Activated CD4-positive, alpha-beta memory T cell treated with anti-CD3 and anti-CD28 coated beads for 36 hours (primary cell): ENCODE measurements at regions not wholly inside any gene's neighbourhood (a gene's known extent, or its start where the extent isn't known, plus 50 kb on each side); places are given as distances from the start of the nearest gene placed in this dataset.
A peak's percentile ranks its signal among the peaks of the same experiment; 100 is the strongest.

Experiments used
- CTCF ChIA-PET: fragments of 350-600 bp; sonication (Branson Sonifier 250); formaldehyde crosslinking; loops from one replicate; lab custom pipeline; 2021; ENCODE audit warnings: antibody characterized with exemption, inconsistent platforms; lab: Charles Lee
- POLR2A ChIA-PET: fragments of 350-600 bp; sonication (Branson Sonifier 250); formaldehyde crosslinking; loops from one replicate; lab custom pipeline; 2021; ENCODE audit warnings: antibody characterized with exemption; lab: Charles Lee
- DNase-seq: peaks from one replicate; pipeline ENCODE4 v3.0.0-alpha.2; 2020
- H3K27ac Mint-ChIP-seq: one replicate; pipeline ENCODE4 v1.8.0; 2021; ENCODE audit warnings: mixed read lengths
- H3K27me3 Mint-ChIP-seq: one replicate; pipeline ENCODE4 v1.8.0; 2021; ENCODE audit warnings: mixed read lengths
- H3K36me3 Mint-ChIP-seq: one replicate; pipeline ENCODE4 v1.8.0; 2021; ENCODE audit warnings: mixed read lengths
- H3K4me1 Mint-ChIP-seq: one replicate; pipeline ENCODE4 v1.8.0; 2021; ENCODE audit warnings: low read depth, mixed read lengths
- H3K4me3 Mint-ChIP-seq: one replicate; pipeline ENCODE4 v1.8.0; 2021; ENCODE audit warnings: mild to moderate bottlenecking, mixed read lengths
- H3K9me3 Mint-ChIP-seq: one replicate; pipeline ENCODE4 v1.8.0; 2021; ENCODE audit warnings: mixed read lengths
- intact Hi-C: fragments of 100-400 bp; cut with micrococcal nuclease; formaldehyde crosslinking; loops from one replicate; pipeline ENCODE4 v1.15.1; 2023

GRCh38 chrX:149207518-149207917 is 297.6 kb downstream of the IDS start:
- no peak overlapping the region for H3K4me3 Mint-ChIP-seq
- CTCF ChIA-PET = no interaction called here
- POLR2A ChIA-PET = no interaction called here
- no peak overlapping the region for H3K27ac Mint-ChIP-seq
- H3K27me3 Mint-ChIP-seq = peaks cover 5% of the 10 kb centered on the region
- no peaks in the 10 kb centered on the region for H3K9me3 Mint-ChIP-seq
- no peaks in the 10 kb centered on the region for H3K4me1 Mint-ChIP-seq
- no peaks in the 10 kb centered on the region for H3K36me3 Mint-ChIP-seq
- no peak for DNase-seq
- intact Hi-C loops = no loop called here

GRCh38 chrX:149205937-149206336 is 299.2 kb downstream of the IDS start:
- H3K4me1 Mint-ChIP-seq = no peaks in the 10 kb centered on the region
- H3K27ac Mint-ChIP-seq = no peak overlapping the region
- POLR2A ChIA-PET = no interaction called here
- no peak overlapping the region for H3K4me3 Mint-ChIP-seq
- intact Hi-C loops = no loop called here
- no peak for DNase-seq
- H3K36me3 Mint-ChIP-seq = no peaks in the 10 kb centered on the region
- no peaks in the 10 kb centered on the region for H3K9me3 Mint-ChIP-seq
- CTCF ChIA-PET = no interaction called here
- H3K27me3 Mint-ChIP-seq = peaks cover 5% of the 10 kb centered on the region

GRCh38 chrX:149205081-149205480 is 300.0 kb downstream of the IDS start:
- DNase-seq = no peak
- ChIA-PET POLR2A (no interaction called here), CTCF (no interaction called here)
- no peak overlapping the region for H3K4me3 Mint-ChIP-seq
- intact Hi-C loops = no loop called here
- no peaks in the 10 kb centered on the region for H3K36me3 Mint-ChIP-seq
- H3K4me1 Mint-ChIP-seq = no peaks in the 10 kb centered on the region
- no peak overlapping the region for H3K27ac Mint-ChIP-seq
- no peaks in the 10 kb centered on the region for H3K9me3 Mint-ChIP-seq
- H3K27me3 Mint-ChIP-seq = peaks cover 5% of the 10 kb centered on the region

- POLR2A ChIA-PET = no interaction called here
- H3K4me1 Mint-ChIP-seq = no peaks in the 10 kb centered on the region
- H3K36me3 Mint-ChIP-seq = no peaks in the 10 kb centered on the region
- peaks cover 3% of the 10 kb centered on the region for H3K9me3 Mint-ChIP-seq
- intact Hi-C loops = no loop called here
- H3K27me3 Mint-ChIP-seq = peaks cover 3% of the 10 kb centered on the region
- no peak for DNase-seq
- no peak overlapping the region for H3K27ac Mint-ChIP-seq
- no peak overlapping the region for H3K4me3 Mint-ChIP-seq
- CTCF ChIA-PET = no interaction called here
These were observed 305.4 kb downstream of the IDS start for GRCh38 chrX:149199734-149200133.

GRCh38 chrX:149198980-149199732 is 305.9 kb downstream of the IDS start:
- no peaks in the 10 kb centered on the region for H3K4me1 Mint-ChIP-seq
- peaks cover 3% of the 10 kb centered on the region for H3K27me3 Mint-ChIP-seq
- intact Hi-C loops = no loop called here
- peaks cover 3% of the 10 kb centered on the region for H3K9me3 Mint-ChIP-seq
- H3K27ac Mint-ChIP-seq = no peak overlapping the region
- CTCF ChIA-PET = no interaction called here
- no peaks in the 10 kb centered on the region for H3K36me3 Mint-ChIP-seq
- peak; percentile 16 for DNase-seq
- no peak overlapping the region for H3K4me3 Mint-ChIP-seq
- POLR2A ChIA-PET = no interaction called here

- Mint-ChIP-seq H3K27me3 (no peaks in the 10 kb centered on the region), H3K36me3 (no peaks in the 10 kb centered on the region), H3K4me1 (no peaks in the 10 kb centered on the region), H3K27ac (no peak overlapping the region), H3K4me3 (no peak overlapping the region), H3K9me3 (no peaks in the 10 kb centered on the region)
- POLR2A ChIA-PET = no interaction called here
- CTCF ChIA-PET = no interaction called here
- intact Hi-C loops = no loop called here
- no peak for DNase-seq
These were observed 320.0 kb downstream of the IDS start for GRCh38 chrX:149185087-149185486.

GRCh38 chrX:149161435-149162088 is 343.5 kb downstream of the IDS start:
- H3K36me3 Mint-ChIP-seq = no peaks in the 10 kb centered on the region
- no peaks in the 10 kb centered on the region for H3K4me1 Mint-ChIP-seq
- POLR2A ChIA-PET = no interaction called here
- H3K27ac Mint-ChIP-seq = no peak overlapping the region
- no peak for DNase-seq
- H3K4me3 Mint-ChIP-seq = no peak overlapping the region
- peaks cover 7% of the 10 kb centered on the region for H3K27me3 Mint-ChIP-seq
- CTCF ChIA-PET = no interaction called here
- intact Hi-C loops = no loop called here
- H3K9me3 Mint-ChIP-seq = no peaks in the 10 kb centered on the region

- no peaks in the 10 kb centered on the region for H3K9me3 Mint-ChIP-seq
- H3K36me3 Mint-ChIP-seq = no peaks in the 10 kb centered on the region
- intact Hi-C loops = no loop called here
- no peaks in the 10 kb centered on the region for H3K4me1 Mint-ChIP-seq
- H3K27me3 Mint-ChIP-seq = peaks cover 7% of the 10 kb centered on the region
- POLR2A ChIA-PET = no interaction called here
- CTCF ChIA-PET = no interaction called here
- H3K4me3 Mint-ChIP-seq = no peak overlapping the region
- no peak for DNase-seq
- H3K27ac Mint-ChIP-seq = no peak overlapping the region
These were observed 347.1 kb downstream of the IDS start for GRCh38 chrX:149157976-149158375.

GRCh38 chrX:149152941-149153340 is 352.2 kb downstream of the IDS start:
- H3K36me3 Mint-ChIP-seq = no peaks in the 10 kb centered on the region
- no peak overlapping the region for H3K27ac Mint-ChIP-seq
- H3K9me3 Mint-ChIP-seq = no peaks in the 10 kb centered on the region
- CTCF ChIA-PET = no interaction called here
- intact Hi-C loops = no loop called here
- H3K27me3 Mint-ChIP-seq = no peaks in the 10 kb centered on the region
- no peaks in the 10 kb centered on the region for H3K4me1 Mint-ChIP-seq
- POLR2A ChIA-PET = no interaction called here
- no peak for DNase-seq
- no peak overlapping the region for H3K4me3 Mint-ChIP-seq

GRCh38 chrX:149151805-149152757 is 353.0 kb downstream of the IDS start:
- ChIA-PET CTCF (no interaction called here), POLR2A (no interaction called here)
- H3K9me3 Mint-ChIP-seq = no peaks in the 10 kb centered on the region
- no peak overlapping the region for H3K27ac Mint-ChIP-seq
- no peaks in the 10 kb centered on the region for H3K36me3 Mint-ChIP-seq
- no peak overlapping the region for H3K4me3 Mint-ChIP-seq
- intact Hi-C loops = no loop called here
- no peaks in the 10 kb centered on the region for H3K4me1 Mint-ChIP-seq
- H3K27me3 Mint-ChIP-seq = no peaks in the 10 kb centered on the region
- no peak for DNase-seq

- ChIA-PET CTCF (no interaction called here), POLR2A (no interaction called here)
- Mint-ChIP-seq H3K4me3 (no peak overlapping the region), H3K27ac (no peak overlapping the region), H3K36me3 (no peaks in the 10 kb centered on the region), H3K27me3 (no peaks in the 10 kb centered on the region), H3K4me1 (no peaks in the 10 kb centered on the region), H3K9me3 (no peaks in the 10 kb centered on the region)
- intact Hi-C loops = no loop called here
- no peak for DNase-seq
These were observed 359.2 kb downstream of the IDS start for GRCh38 chrX:149145845-149146285.

- no peak for DNase-seq
- no peaks in the 10 kb centered on the region for H3K27me3 Mint-ChIP-seq
- CTCF ChIA-PET = no interaction called here
- POLR2A ChIA-PET = no interaction called here
- H3K27ac Mint-ChIP-seq = no peak overlapping the region
- H3K36me3 Mint-ChIP-seq = no peaks in the 10 kb centered on the region
- H3K9me3 Mint-ChIP-seq = no peaks in the 10 kb centered on the region
- no peaks in the 10 kb centered on the region for H3K4me1 Mint-ChIP-seq
- no peak overlapping the region for H3K4me3 Mint-ChIP-seq
- intact Hi-C loops = no loop called here
These were observed 373.3 kb downstream of the IDS start for GRCh38 chrX:149131774-149132173.
